Trophoblast cell (in vitro differentiated cells and primary cell): ENCODE measurements at regions not wholly inside any gene's neighbourhood (a gene's known extent, or its start where the extent isn't known, plus 50 kb on each side); places are given as distances from the start of the nearest gene placed in this dataset.

Experiments
- DNase-seq, 2 donors: peaks; one replicate each; pipeline ENCODE4 v3.0.0-alpha.2; 2016
- H2AFZ ChIP-seq: 2 replicates; pipeline ENCODE4 v1.6.1; 2013; ENCODE audit warnings: low read length, moderate library complexity, mild to moderate bottlenecking; ENCODE audit not compliant: insufficient read depth, poor library complexity
- H2AK5ac ChIP-seq: 2 replicates; pipeline ENCODE4 v1.6.1; 2013; ENCODE audit warnings: mild to moderate bottlenecking, low read length
- H2BK120ac ChIP-seq: 2 replicates; pipeline ENCODE4 v1.6.1; 2013; ENCODE audit warnings: low read length, mild to moderate bottlenecking, moderate library complexity; ENCODE audit not compliant: insufficient read depth, poor library complexity
- H2BK12ac ChIP-seq: 2 replicates; pipeline ENCODE4 v1.6.1; 2013; ENCODE audit warnings: mild to moderate bottlenecking, low read length, moderate library complexity
- H2BK5ac ChIP-seq: 2 replicates; pipeline ENCODE4 v1.6.1; 2013; ENCODE audit warnings: low read length, low read depth, moderate library complexity, mild to moderate bottlenecking; ENCODE audit not compliant: poor library complexity
- H3K14ac ChIP-seq: 2 replicates; pipeline ENCODE4 v1.6.1; 2013; ENCODE audit warnings: mild to moderate bottlenecking, low read length
- H3K18ac ChIP-seq: 2 replicates; pipeline ENCODE4 v1.6.1; 2013; ENCODE audit warnings: mild to moderate bottlenecking, low read length
- H3K23ac ChIP-seq: 2 replicates; pipeline ENCODE4 v1.6.1; 2013; ENCODE audit warnings: low read length
- H3K27ac ChIP-seq: 2 replicates; pipeline ENCODE4 v1.5.1; 2013; ENCODE audit warnings: low read depth, mild to moderate bottlenecking, inconsistent platforms, low read length, moderate library complexity
- H3K27me3 ChIP-seq: 2 replicates; pipeline ENCODE4 v1.6.1; 2013; ENCODE audit warnings: inconsistent platforms, mild to moderate bottlenecking, low read length, moderate library complexity; ENCODE audit not compliant: insufficient read depth
- H3K36me3 ChIP-seq, 2 experiments: 1 replicate in 1 of 2; 2 replicates in 1 of 2; pipeline ENCODE4 v1.6.1; 2013; ENCODE audit warnings: low read length in 2 of 2, mild to moderate bottlenecking in 2 of 2, moderate library complexity in 1 of 2; ENCODE audit not compliant: insufficient read depth in 2 of 2, control insufficient read depth in 1 of 2
- H3K4ac ChIP-seq: 2 replicates; pipeline ENCODE4 v1.6.1; 2013; ENCODE audit warnings: low read depth, mild to moderate bottlenecking, low read length, moderate library complexity
- H3K4me1 ChIP-seq, 2 experiments: 1 replicate in 1 of 2; 2 replicates in 1 of 2; pipeline ENCODE4 v1.6.1; 2013; ENCODE audit warnings: low read length in 2 of 2, mild to moderate bottlenecking in 2 of 2, moderate library complexity in 1 of 2; ENCODE audit not compliant: insufficient read depth in 2 of 2, control insufficient read depth in 1 of 2
- H3K4me2 ChIP-seq: 2 replicates; pipeline ENCODE4 v1.6.1; 2013; ENCODE audit warnings: inconsistent platforms, mild to moderate bottlenecking, low read length, moderate library complexity
- H3K4me3 ChIP-seq: 2 replicates; pipeline ENCODE4 v1.5.1; 2013; ENCODE audit warnings: mild to moderate bottlenecking, low read depth, low read length, inconsistent platforms
- H3K79me1 ChIP-seq: one replicate; pipeline ENCODE4 v1.6.1; 2013; ENCODE audit warnings: low read length
- H3K79me2 ChIP-seq: 2 replicates; pipeline ENCODE4 v1.6.1; 2013; ENCODE audit warnings: low read length, mild to moderate bottlenecking; ENCODE audit not compliant: control insufficient read depth, insufficient read depth, poor library complexity
- H3K9ac ChIP-seq: 2 replicates; pipeline ENCODE4 v1.6.1; 2013; ENCODE audit warnings: mild to moderate bottlenecking, low read length
- H3K9me3 ChIP-seq: 2 replicates; pipeline ENCODE4 v1.6.1; 2013; ENCODE audit warnings: low read depth, mild to moderate bottlenecking, control low read depth, inconsistent platforms, low read length; ENCODE audit not compliant: insufficient read depth
- H4K12ac ChIP-seq: 2 replicates; pipeline ENCODE4 v1.6.1; 2013; ENCODE audit warnings: low read depth, mild to moderate bottlenecking, low read length, moderate library complexity
- H4K8ac ChIP-seq: 2 replicates; pipeline ENCODE4 v1.6.1; 2013; ENCODE audit warnings: low read depth, mild to moderate bottlenecking, low read length, moderate library complexity
- H4K91ac ChIP-seq: one replicate; pipeline ENCODE4 v1.6.1; 2013; ENCODE audit warnings: low read depth, mild to moderate bottlenecking, low read length, moderate library complexity
- WGBS: extraction: QIAGEN DNeasy Blood & Tissue Kit; methylation state at CpG from one replicate; pipeline ENCODE4 v1.1.7; 2013; ENCODE audit warnings: missing lambda C conversion rate; ENCODE audit not compliant: insufficient read length, insufficient coverage; ENCODE audit errors: extremely low coverage; 5-methylcytosine and 5-hydroxymethylcytosine counted together

GRCh38 chr14:66244834-66245233, 241.3 kb upstream of the CCDC196 start:
- Histone ChIP-seq H3K79me1 (no peaks in the 10 kb centered on the region), H4K12ac (no peak overlapping the region), H3K4me2 (no peak overlapping the region), H2AFZ (no peak overlapping the region), H3K79me2 (no peaks in the 10 kb centered on the region), H2AK5ac (no peak overlapping the region), H3K27me3 (no peaks in the 10 kb centered on the region), H3K27ac (no peak overlapping the region), H3K23ac (no peak overlapping the region), H2BK120ac (no peak overlapping the region), H4K91ac (no peak overlapping the region), H4K8ac (no peak overlapping the region), H3K4me3 (no peak overlapping the region), H3K14ac (no peak overlapping the region), H3K4me1 (no peaks in the 10 kb centered on the region), H3K9me3 (no peaks in the 10 kb centered on the region), H2BK5ac (no peak overlapping the region), H2BK12ac (no peak overlapping the region), H3K36me3 (no peaks in the 10 kb centered on the region), H3K4ac (no peak overlapping the region), H3K9ac (no peak overlapping the region), H3K18ac (no peak overlapping the region)
- no CpG with 5 or more reads among the region's 5 CpGs for WGBS
- no peak for DNase-seq

GRCh38 chr14:66247662-66248193, 238.4 kb upstream of the CCDC196 start:
- no peaks in the 10 kb centered on the region for H3K36me3 ChIP-seq
- no peak overlapping the region for H3K4ac ChIP-seq
- H3K23ac ChIP-seq: no peak overlapping the region
- H3K4me2 ChIP-seq: no peak overlapping the region
- H4K91ac ChIP-seq: no peak overlapping the region
- no peak overlapping the region for H2BK12ac ChIP-seq
- H3K79me2 ChIP-seq: no peaks in the 10 kb centered on the region
- no peak overlapping the region for H2AK5ac ChIP-seq
- H3K27me3 ChIP-seq: no peaks in the 10 kb centered on the region
- H3K79me1 ChIP-seq: no peaks in the 10 kb centered on the region
- no peak overlapping the region for H2AFZ ChIP-seq
- no peak overlapping the region for H3K14ac ChIP-seq
- H3K18ac ChIP-seq: no peak overlapping the region
- no peaks in the 10 kb centered on the region for H3K9me3 ChIP-seq
- no peak overlapping the region for H2BK120ac ChIP-seq
- H3K27ac ChIP-seq: no peak overlapping the region
- no peak for DNase-seq
- no peaks in the 10 kb centered on the region for H3K4me1 ChIP-seq
- H3K4me3 ChIP-seq: no peak overlapping the region
- no peak overlapping the region for H4K8ac ChIP-seq
- no peak overlapping the region for H2BK5ac ChIP-seq
- no peak overlapping the region for H4K12ac ChIP-seq
- WGBS: no CpG with 5 or more reads among the region's 4 CpGs
- H3K9ac ChIP-seq: no peak overlapping the region

GRCh38 chr14:66248256-66248655, 237.9 kb upstream of the CCDC196 start:
- Histone ChIP-seq H3K36me3 (no peaks in the 10 kb centered on the region), H4K91ac (no peak overlapping the region)

GRCh38 chr14:66249544-66249943, 236.6 kb upstream of the CCDC196 start:
- Histone ChIP-seq H2AK5ac (no peak overlapping the region), H3K4me2 (no peak overlapping the region), H2BK120ac (no peak overlapping the region), H3K14ac (no peak overlapping the region), H3K18ac (no peak overlapping the region), H3K36me3 (no peaks in the 10 kb centered on the region), H2AFZ (no peak overlapping the region), H3K79me2 (no peaks in the 10 kb centered on the region), H3K9ac (no peak overlapping the region), H3K79me1 (no peaks in the 10 kb centered on the region), H4K8ac (no peak overlapping the region), H2BK12ac (no peak overlapping the region), H3K23ac (no peak overlapping the region), H3K4me3 (no peak overlapping the region), H3K9me3 (no peaks in the 10 kb centered on the region), H4K91ac (no peak overlapping the region), H3K4me1 (no peaks in the 10 kb centered on the region), H3K27ac (no peak overlapping the region), H2BK5ac (no peak overlapping the region), H4K12ac (no peak overlapping the region), H3K4ac (no peak overlapping the region), H3K27me3 (no peaks in the 10 kb centered on the region)
- DNase-seq: no peak
- no CpG with 5 or more reads among the region's 3 CpGs for WGBS

More at GRCh38 chr14:66248256-66248655, 237.9 kb upstream of the CCDC196 start:
- no peak overlapping the region for H2BK120ac ChIP-seq
- H3K79me2 ChIP-seq: no peaks in the 10 kb centered on the region
- H3K4me1 ChIP-seq: no peaks in the 10 kb centered on the region
- H3K79me1 ChIP-seq: no peaks in the 10 kb centered on the region
- no peak overlapping the region for H2AK5ac ChIP-seq
- no peak overlapping the region for H2BK12ac ChIP-seq
- no CpG with 5 or more reads among the region's 2 CpGs for WGBS
- H2AFZ ChIP-seq: no peak overlapping the region
- no peak overlapping the region for H2BK5ac ChIP-seq
- H3K27me3 ChIP-seq: no peaks in the 10 kb centered on the region
- H4K8ac ChIP-seq: no peak overlapping the region
- H4K12ac ChIP-seq: no peak overlapping the region
- H3K18ac ChIP-seq: no peak overlapping the region
- H3K9me3 ChIP-seq: no peaks in the 10 kb centered on the region
- no peak for DNase-seq
- H3K9ac ChIP-seq: no peak overlapping the region
- H3K14ac ChIP-seq: no peak overlapping the region
- no peak overlapping the region for H3K4ac ChIP-seq
- no peak overlapping the region for H3K4me3 ChIP-seq
- no peak overlapping the region for H3K4me2 ChIP-seq
- no peak overlapping the region for H3K27ac ChIP-seq
- H3K23ac ChIP-seq: no peak overlapping the region
